K562 (cell line): ENCODE measurements at regions not wholly inside any gene's neighbourhood (a gene's known extent, or its start where the extent isn't known, plus 50 kb on each side); places are given as distances from the start of the nearest gene placed in this dataset.

ENCODE experiments used
- ATAC-seq: fragments of 200-7000 bp; cut with Tn5 transposase; 3 replicates; pipeline ENCODE4 v1.9.1; 2020; ENCODE audit warnings: moderate library complexity
- BruUV-seq: library from RNA; stranded (reverse); fragments of 400-500 nt; replicated peaks from 2 replicates; lab custom pipeline; 2021; lab: Mats Ljungman, UMichigan
- CTCF ChIA-PET: fragments of 300-600 bp; formaldehyde crosslinking; extraction: SDS; loops from one replicate; lab custom pipeline; 2021; ENCODE audit warnings: low intra/inter-chr PET ratio; lab: Yijun Ruan, JAX
- POLR2A ChIA-PET: fragments of 300-600, 350-650 bp; sonication (Branson Sonifier 250); formaldehyde crosslinking; extraction: SDS; loops from one replicate; lab custom pipeline; 2021; ENCODE audit warnings: antibody characterized with exemption, inconsistent platforms; lab: Yijun Ruan, JAX
- DNase-seq, 4 experiments: peaks; one replicate each; pipeline versions ENCODE4 v3.0.0 to v3.0.0-alpha.2; 2011 to 2018; ENCODE audit warnings: low spot score in 3 of 4, mixed read lengths in 3 of 4; ENCODE audit errors: extremely low read depth in 1 of 4
- FAIRE-seq: peaks from 2 replicates; lab custom pipeline; 2011; peaks lifted over from hg19 to GRCh38; lab: Jason Lieb, UNC
- H2AFZ ChIP-seq: 2 replicates; pipeline ENCODE4 v1.6.0; 2011; ENCODE audit warnings: low read depth, low read length, control low read depth, inconsistent platforms
- H3K27ac ChIP-seq: fragments of 200-600 bp; 3 replicates; pipeline ENCODE4 v1.8.0; 2011; ENCODE audit warnings: low read depth, mild to moderate bottlenecking, control low read depth, inconsistent platforms, low read length, moderate library complexity, mixed read lengths; ENCODE audit errors: extremely low read depth
- H3K27me3 ChIP-seq, 2 experiments: fragments of 300-600 bp in 1 of 2; 2 replicates in 1 of 2; 3 replicates in 1 of 2; pipeline versions ENCODE4 v1.6.0 to v1.8.0; 2011; ENCODE audit warnings: inconsistent platforms in 2 of 2, low read length in 2 of 2, mild to moderate bottlenecking in 1 of 2, mixed read lengths in 1 of 2, moderate library complexity in 1 of 2; ENCODE audit not compliant: control insufficient read depth in 2 of 2, insufficient read depth in 2 of 2
- H3K36me3 ChIP-seq: fragments of 300-600 bp; 3 replicates; pipeline ENCODE4 v1.8.0; 2011; ENCODE audit warnings: mild to moderate bottlenecking, low read length, inconsistent platforms; ENCODE audit not compliant: control insufficient read depth, insufficient read depth
- H3K4me1 ChIP-seq, 2 experiments: fragments of 200-600 bp in 1 of 2; replicated peaks in 1 of 2; 2 replicates in 1 of 2; 3 replicates in 1 of 2; pipeline versions ENCODE4 v1.5.1 to v1.8.0; 2011; ENCODE audit warnings: inconsistent platforms in 2 of 2, low read length in 2 of 2, mild to moderate bottlenecking in 1 of 2, mixed read lengths in 1 of 2, moderate library complexity in 1 of 2; ENCODE audit not compliant: control insufficient read depth in 2 of 2, insufficient read depth in 2 of 2
- H3K4me2 ChIP-seq: 2 replicates; pipeline ENCODE4 v1.6.1; 2011; ENCODE audit warnings: low read length, control low read depth, inconsistent platforms, mixed read lengths; ENCODE audit not compliant: insufficient read depth
- H3K4me3 ChIP-seq: fragments of 200-600 bp; sonication (generic), shearing (Covaris generic); 2 replicates; pipeline ENCODE4 v1.5.1; 2016; ENCODE audit warnings: control low read depth, inconsistent platforms
- H3K79me2 ChIP-seq: fragments of 200-600 bp; 3 replicates; pipeline ENCODE4 v1.8.0; 2011; ENCODE audit warnings: low read length, inconsistent platforms; ENCODE audit not compliant: control insufficient read depth, insufficient read depth
- H3K9ac ChIP-seq, 2 experiments: 2 replicates each; pipeline versions ENCODE4 v1.6.0 to v1.6.1; 2011; ENCODE audit warnings: low read depth in 2 of 2, low read length in 2 of 2, control low read depth in 1 of 2, inconsistent platforms in 1 of 2, mild to moderate bottlenecking in 1 of 2, mixed read lengths in 1 of 2; ENCODE audit not compliant: insufficient read depth in 1 of 2
- H3K9me1 ChIP-seq: one replicate; pipeline ENCODE4 v1.6.0; 2011; ENCODE audit warnings: inconsistent platforms, mild to moderate bottlenecking, low read length, moderate library complexity; ENCODE audit not compliant: control insufficient read depth, insufficient read depth
- H3K9me3 ChIP-seq: replicated peaks from 2 replicates; pipeline ENCODE4 v1.5.1; 2011; ENCODE audit warnings: low read depth, low read length, inconsistent platforms; ENCODE audit not compliant: control insufficient read depth, insufficient read depth
- H4K20me1 ChIP-seq: replicated peaks from 2 replicates; pipeline ENCODE4 v1.6.1; 2011; ENCODE audit warnings: low read length, inconsistent platforms, mixed read lengths; ENCODE audit not compliant: control insufficient read depth, insufficient read depth
- BRF1 ChIP-seq: IDR thresholded peaks from 3 replicates; pipeline ENCODE4 v1.6.1; 2011; ENCODE audit warnings: borderline replicate concordance, mild to moderate bottlenecking; ENCODE audit not compliant: insufficient read length; ENCODE audit errors: extremely low read depth
- PCBP1 ChIP-seq: fragments of 200-400 bp; formaldehyde crosslinking; IDR thresholded peaks from 2 replicates; pipeline ENCODE4 v1.6.1; 2018; ENCODE audit warnings: mild to moderate bottlenecking, low read depth, low read length; ENCODE audit not compliant: poor library complexity, severe bottlenecking
- STAT5B ChIP-seq: fragments of 250-450 bp; sonication (Bioruptor Pico); IDR thresholded peaks from 2 replicates; pipeline ENCODE4 v1.8.0; 2021; ENCODE audit warnings: mild to moderate bottlenecking, inconsistent platforms
- XRCC3 ChIP-seq: fragments of 450-650 bp; IDR thresholded peaks from 2 replicates; pipeline ENCODE4 v1.6.1; 2017; ENCODE audit warnings: mild to moderate bottlenecking, moderate library complexity
- ZBTB34 ChIP-seq: fragments of 250-450 bp; sonication (Bioruptor Pico); IDR thresholded peaks from 2 replicates; pipeline ENCODE4 v1.8.0; 2021; ENCODE audit warnings: mild to moderate bottlenecking, moderate library complexity
- ZKSCAN1 ChIP-seq: fragments of 150-350 bp; IDR thresholded peaks from 2 replicates; pipeline ENCODE4 v1.6.1; 2016; ENCODE audit warnings: low read depth, low read length
- ZNF384 ChIP-seq: IDR thresholded peaks from 2 replicates; pipeline ENCODE4 v1.6.1; 2012; ENCODE audit warnings: low read depth, low read length, improper control_type of control experiment
- ZNF507 ChIP-seq: conservative IDR thresholded peaks from 2 replicates; pipeline ENCODE4 v1.6.1; 2017; ENCODE audit warnings: missing genetic modification characterization, missing compliant biosample characterization
- ZNF644 ChIP-seq: fragments of 200-800 bp; sonication (Bioruptor generic); IDR thresholded peaks from 2 replicates; pipeline ENCODE4 v1.6.1; 2016; ENCODE audit warnings: low read depth, missing genetic modification characterization, missing compliant biosample characterization
- ZSCAN29 ChIP-seq: fragments of 450-650 bp; IDR thresholded peaks from 2 replicates; pipeline ENCODE4 v1.6.1; 2017
- WGBS: fragments of 100-300 bp; shearing (Covaris generic); methylation state at CpG from one replicate; pipeline ENCODE4 v1.1.6; 2016; ENCODE audit warnings: low coverage, mixed read lengths; ENCODE audit not compliant: insufficient coverage; ENCODE audit errors: missing lambda C conversion rate; 5-methylcytosine and 5-hydroxymethylcytosine counted together
- in situ Hi-C: fragments of 300-500 bp; cut with MboI; formaldehyde crosslinking; loops from 4 replicates; pipeline ENCODE4 v1.15.0; 2018; ENCODE audit warnings: inconsistent platforms, mixed read lengths
- intact Hi-C: fragments of 100-400 bp; cut with micrococcal nuclease; formaldehyde crosslinking; loops from 2 replicates; pipeline ENCODE4 v1.14.2; 2022
- TF ChIP-seq, protein P1 (sequence below): fragments of 250-450 bp; sonication (Bioruptor Pico); IDR thresholded peaks from 2 replicates; pipeline ENCODE4 v1.4.0; 2020; ENCODE audit warnings: mild to moderate bottlenecking, moderate library complexity

- BruUV-seq: no TSS peak
- Histone ChIP-seq H3K27me3 (no peaks in the 10 kb centered on the region), H3K9me1 (no peaks in the 10 kb centered on the region), H3K4me3 (no peak overlapping the region), H3K27ac (no peak overlapping the region), H3K4me1 (no peaks in the 10 kb centered on the region), H4K20me1 (no peaks in the 10 kb centered on the region), H3K9ac (no peak overlapping the region), H3K79me2 (no peaks in the 10 kb centered on the region), H2AFZ (no peak overlapping the region), H3K4me2 (no peak overlapping the region), H3K36me3 (no peaks in the 10 kb centered on the region), H3K9me3 (0 out of 2 replicates have a peak, but pooled peaks cover 2% of the 10 kb centered on the region)
- TF ChIP-seq STAT5B (CRISPR knock-in tag): no peak
- TF ChIP-seq ZBTB34 (CRISPR knock-in tag): no peak
- TF ChIP-seq XRCC3: no peak
- TF ChIP-seq ZNF384: no peak
- TF ChIP-seq ZKSCAN1: no peak
- TF ChIP-seq PCBP1: no peak
- no peak for TF ChIP-seq ZSCAN29
- no peak for TF ChIP-seq BRF1
- TF ChIP-seq ZNF507 (tag): no peak
- TF ChIP-seq, protein P1, sequence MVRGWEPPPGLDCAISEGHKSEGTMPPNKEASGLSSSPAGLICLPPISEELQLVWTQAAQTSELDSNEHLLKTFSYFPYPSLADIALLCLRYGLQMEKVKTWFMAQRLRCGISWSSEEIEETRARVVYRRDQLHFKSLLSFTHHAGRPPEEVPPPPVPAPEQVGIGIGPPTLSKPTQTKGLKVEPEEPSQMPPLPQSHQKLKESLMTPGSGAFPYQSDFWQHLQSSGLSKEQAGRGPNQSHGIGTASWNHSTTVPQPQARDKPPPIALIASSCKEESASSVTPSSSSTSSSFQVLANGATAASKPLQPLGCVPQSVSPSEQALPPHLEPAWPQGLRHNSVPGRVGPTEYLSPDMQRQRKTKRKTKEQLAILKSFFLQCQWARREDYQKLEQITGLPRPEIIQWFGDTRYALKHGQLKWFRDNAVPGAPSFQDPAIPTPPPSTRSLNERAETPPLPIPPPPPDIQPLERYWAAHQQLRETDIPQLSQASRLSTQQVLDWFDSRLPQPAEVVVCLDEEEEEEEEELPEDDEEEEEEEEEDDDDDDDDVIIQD (CRISPR knock-in tag): no peak
- TF ChIP-seq ZNF644 (tag): no peak
- no peak for ATAC-seq
- intact Hi-C loops: no loop called here
- ChIA-PET CTCF (no interaction called here), POLR2A (no interaction called here)
- no peak for DNase-seq
- in situ Hi-C loops: no loop called here
- 7% methylated on average over 1 of the region's 1 CpG for WGBS
- no peak for FAIRE-seq
Observed at GRCh38 chr11:128066399-128066798, 521.0 kb downstream of the ETS1 start.
